CD14-positive monocyte (primary cell): ENCODE measurements at regions not wholly inside any gene's neighbourhood (a gene's known extent, or its start where the extent isn't known, plus 50 kb on each side); places are given as distances from the start of the nearest gene placed in this dataset.

ENCODE experiments used
- DNase-seq, 3 donors: peaks; one replicate each; pipeline ENCODE4 v3.0.0-alpha.2; 2011 to 2022
- H2AFZ ChIP-seq: 2 replicates; pipeline ENCODE4 v1.6.0; 2012; ENCODE audit warnings: mild to moderate bottlenecking, low read depth, low read length, inconsistent platforms; ENCODE audit not compliant: insufficient read depth, poor library complexity, severe bottlenecking
- H3K27ac ChIP-seq, 2 donors: 1 replicate in 1 of 2; 2 replicates in 1 of 2; pipeline ENCODE4 v1.5.1; 2012 to 2013; ENCODE audit warnings: low read length in 2 of 2, control low read depth in 1 of 2, inconsistent platforms in 1 of 2, low read depth in 1 of 2, mild to moderate bottlenecking in 1 of 2
- H3K27me3 ChIP-seq, 2 donors: one replicate each; pipeline versions ENCODE4 v1.6.0 to v1.6.1; 2011 to 2013; ENCODE audit warnings: low read length in 2 of 2; ENCODE audit not compliant: control insufficient read depth in 2 of 2, insufficient read depth in 2 of 2
- H3K36me3 ChIP-seq, 2 donors: replicated peaks in 1 of 2; 1 replicate in 1 of 2; 2 replicates in 1 of 2; pipeline versions ENCODE4 v1.5.1 to v1.6.1; 2012 to 2013; ENCODE audit warnings: low read length in 2 of 2, control low read depth in 1 of 2, inconsistent platforms in 1 of 2, mild to moderate bottlenecking in 1 of 2; ENCODE audit not compliant: insufficient read depth in 2 of 2, control insufficient read depth in 1 of 2
- H3K4me1 ChIP-seq, 2 donors: 1 replicate in 1 of 2; 2 replicates in 1 of 2; pipeline versions ENCODE4 v1.5.1 to v1.6.1; 2012 to 2013; ENCODE audit warnings: low read length in 2 of 2, control low read depth in 1 of 2, inconsistent platforms in 1 of 2, mild to moderate bottlenecking in 1 of 2, moderate library complexity in 1 of 2; ENCODE audit not compliant: insufficient read depth in 2 of 2, control insufficient read depth in 1 of 2
- H3K4me2 ChIP-seq: replicated peaks from 2 replicates; pipeline ENCODE3; 2012; ENCODE audit warnings: low read length, moderate library complexity, mild to moderate bottlenecking; ENCODE audit not compliant: poor library complexity, severe bottlenecking; ENCODE audit errors: extremely low read depth
- H3K4me3 ChIP-seq, 3 experiments: fragments of 200-600 bp in 1 of 3; sonication (generic) in 1 of 3; replicated peaks in 1 of 3; 1 replicate in 2 of 3; 2 replicates in 1 of 3; pipeline ENCODE4 v1.5.1; 2011 to 2013; ENCODE audit warnings: low read length in 3 of 3, mild to moderate bottlenecking in 3 of 3, control low read depth in 2 of 3, low read depth in 2 of 3, inconsistent platforms in 1 of 3, moderate library complexity in 1 of 3
- H3K79me2 ChIP-seq: 2 replicates; pipeline ENCODE4 v1.6.0; 2012; ENCODE audit warnings: mild to moderate bottlenecking, control low read depth, inconsistent platforms, low read length, moderate library complexity; ENCODE audit not compliant: insufficient read depth
- H3K9ac ChIP-seq: 2 replicates; pipeline ENCODE4 v1.6.0; 2017; ENCODE audit warnings: low read length, mild to moderate bottlenecking; ENCODE audit not compliant: insufficient read depth, poor library complexity, severe bottlenecking
- H3K9me3 ChIP-seq, 2 donors: replicated peaks in 1 of 2; 1 replicate in 1 of 2; 2 replicates in 1 of 2; pipeline versions ENCODE4 v1.5.1 to v1.6.1; 2012 to 2013; ENCODE audit warnings: low read length in 2 of 2, control low read depth in 1 of 2; ENCODE audit not compliant: control insufficient read depth in 1 of 2, insufficient read depth in 1 of 2
- H4K20me1 ChIP-seq: 2 replicates; pipeline ENCODE4 v1.6.0; 2012; ENCODE audit warnings: mild to moderate bottlenecking, low read length, control low read depth, moderate library complexity; ENCODE audit not compliant: insufficient read depth
- H3K27ac Mint-ChIP-seq, 7 donors: one replicate each; pipeline ENCODE4 v1.8.0; 2020; ENCODE audit warnings: mild to moderate bottlenecking in 7 of 7, mixed read lengths in 7 of 7, moderate library complexity in 6 of 7, inconsistent platforms in 2 of 7
- H3K27me3 Mint-ChIP-seq, 3 donors: one replicate each; pipeline ENCODE4 v1.8.0; 2021 to 2022; ENCODE audit warnings: low read depth in 3 of 3, mild to moderate bottlenecking in 3 of 3, mixed read lengths in 3 of 3, moderate library complexity in 3 of 3, inconsistent platforms in 1 of 3
- H3K36me3 Mint-ChIP-seq, 2 donors: one replicate each; pipeline ENCODE4 v1.8.0; 2020; ENCODE audit warnings: mixed read lengths in 2 of 2, inconsistent platforms in 1 of 2, mild to moderate bottlenecking in 1 of 2
- H3K4me1 Mint-ChIP-seq: one replicate; pipeline ENCODE4 v1.8.0; 2020; ENCODE audit warnings: mild to moderate bottlenecking, mixed read lengths
- H3K4me3 Mint-ChIP-seq, 2 donors: one replicate each; pipeline ENCODE4 v1.8.0; 2020; ENCODE audit warnings: mild to moderate bottlenecking in 2 of 2, mixed read lengths in 2 of 2, moderate library complexity in 1 of 2
- H3K9me3 Mint-ChIP-seq, 7 donors: one replicate each; pipeline ENCODE4 v1.8.0; 2020 to 2022; ENCODE audit warnings: mixed read lengths in 7 of 7, mild to moderate bottlenecking in 6 of 7, moderate library complexity in 6 of 7, inconsistent platforms in 2 of 7
- WGBS: methylation state at CpG from one replicate; pipeline ENCODE4 v1.1.5; 2013; ENCODE audit warnings: missing lambda C conversion rate; ENCODE audit not compliant: insufficient coverage; 5-methylcytosine and 5-hydroxymethylcytosine counted together
- intact Hi-C, 2 donors: fragments of 100-400 bp; cut with micrococcal nuclease; formaldehyde crosslinking; loops; one replicate each; pipeline versions ENCODE4 v1.15.0 to v1.15.1; 2023
- TF ChIP-seq, protein P1 (sequence below): fragments of 200-600 bp; IDR thresholded peaks from one replicate; pipeline ENCODE4 v1.8.0; 2022; ENCODE audit warnings: antibody characterized with exemption, mild to moderate bottlenecking

GRCh38 chr3:84092907-84093306, 865.9 kb upstream of the CADM2 start:
- intact Hi-C loops: no loop called here

DNA sequence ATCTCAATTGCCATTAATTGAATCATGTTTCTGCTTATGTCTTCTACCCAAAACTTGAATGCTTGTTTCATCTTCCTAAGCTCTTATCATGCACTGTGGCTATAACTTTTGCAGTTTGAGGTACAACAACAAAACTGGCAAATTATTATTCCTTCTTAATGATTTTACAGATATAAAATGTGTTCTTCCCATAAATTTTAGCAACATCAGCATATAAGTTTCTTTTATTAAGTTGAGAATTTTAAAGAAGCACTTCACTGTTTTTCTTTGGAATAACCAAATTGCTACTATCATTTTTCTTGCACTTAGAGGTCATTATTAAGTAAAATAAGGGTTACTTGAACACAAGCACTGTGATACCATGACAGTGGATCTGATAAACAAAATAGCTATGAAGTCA, 862.6 kb upstream of the CADM2 start:
- Mint-ChIP-seq H3K4me3 (no peak overlapping the region), H3K9me3 (peaks cover 0 to 8% (median under 1%) of the 10 kb centered on the region in 7 donors), H3K4me1 (no peaks in the 10 kb centered on the region), H3K27me3 (no peaks in the 10 kb centered on the region), H3K27ac (no peak overlapping the region), H3K36me3 (no peaks in the 10 kb centered on the region)
- Histone ChIP-seq H3K4me1 (no peaks in the 10 kb centered on the region), H4K20me1 (no peaks in the 10 kb centered on the region), H3K9me3 (peaks cover 0 to 4% of the 10 kb centered on the region in 2 donors), H3K36me3 (no peaks in the 10 kb centered on the region), H3K9ac (no peak overlapping the region), H3K79me2 (no peaks in the 10 kb centered on the region), H3K27ac (no peak overlapping the region), H3K27me3 (no peaks in the 10 kb centered on the region), H2AFZ (no peak overlapping the region), H3K4me3 (no peak overlapping the region), H3K4me2 (no peak overlapping the region)
- TF ChIP-seq, protein P1, sequence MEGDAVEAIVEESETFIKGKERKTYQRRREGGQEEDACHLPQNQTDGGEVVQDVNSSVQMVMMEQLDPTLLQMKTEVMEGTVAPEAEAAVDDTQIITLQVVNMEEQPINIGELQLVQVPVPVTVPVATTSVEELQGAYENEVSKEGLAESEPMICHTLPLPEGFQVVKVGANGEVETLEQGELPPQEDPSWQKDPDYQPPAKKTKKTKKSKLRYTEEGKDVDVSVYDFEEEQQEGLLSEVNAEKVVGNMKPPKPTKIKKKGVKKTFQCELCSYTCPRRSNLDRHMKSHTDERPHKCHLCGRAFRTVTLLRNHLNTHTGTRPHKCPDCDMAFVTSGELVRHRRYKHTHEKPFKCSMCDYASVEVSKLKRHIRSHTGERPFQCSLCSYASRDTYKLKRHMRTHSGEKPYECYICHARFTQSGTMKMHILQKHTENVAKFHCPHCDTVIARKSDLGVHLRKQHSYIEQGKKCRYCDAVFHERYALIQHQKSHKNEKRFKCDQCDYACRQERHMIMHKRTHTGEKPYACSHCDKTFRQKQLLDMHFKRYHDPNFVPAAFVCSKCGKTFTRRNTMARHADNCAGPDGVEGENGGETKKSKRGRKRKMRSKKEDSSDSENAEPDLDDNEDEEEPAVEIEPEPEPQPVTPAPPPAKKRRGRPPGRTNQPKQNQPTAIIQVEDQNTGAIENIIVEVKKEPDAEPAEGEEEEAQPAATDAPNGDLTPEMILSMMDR: no peak
- intact Hi-C loops: no loop called here
- no peak for DNase-seq

More at GRCh38 chr3:84092907-84093306, 865.9 kb upstream of the CADM2 start:
- Mint-ChIP-seq H3K36me3 (no peaks in the 10 kb centered on the region), H3K4me1 (no peaks in the 10 kb centered on the region), H3K9me3 (peaks cover 1 to 8% (median 3%) of the 10 kb centered on the region in 7 donors), H3K27me3 (no peaks in the 10 kb centered on the region), H3K4me3 (no peak overlapping the region), H3K27ac (no peak overlapping the region)
- H4K20me1 ChIP-seq: no peaks in the 10 kb centered on the region
- H3K9ac ChIP-seq: no peak overlapping the region
- no peak overlapping the region for H3K27ac ChIP-seq
- H3K27me3 ChIP-seq: no peaks in the 10 kb centered on the region
- no peak overlapping the region for H3K4me2 ChIP-seq
- TF ChIP-seq, protein P1: no peak
- H3K79me2 ChIP-seq: no peaks in the 10 kb centered on the region
- no peak overlapping the region for H2AFZ ChIP-seq
- H3K4me3 ChIP-seq: no peak overlapping the region
- peaks cover 0 to 4% of the 10 kb centered on the region in 2 donors for H3K9me3 ChIP-seq
- H3K4me1 ChIP-seq: no peaks in the 10 kb centered on the region
- H3K36me3 ChIP-seq: no peaks in the 10 kb centered on the region
- DNase-seq: no peak
- no CpG with 5 or more reads among the region's 2 CpGs for WGBS
